B cell (primary cell): ENCODE measurements at regions not wholly inside any gene's neighbourhood (a gene's known extent, or its start where the extent isn't known, plus 50 kb on each side); places are given as distances from the start of the nearest gene placed in this dataset.

ENCODE experiments used
- CTCF ChIP-seq: fragments of 200-600 bp; IDR thresholded peaks from one replicate; pipeline ENCODE4 v1.8.0; 2022; ENCODE audit warnings: antibody characterized with exemption, mild to moderate bottlenecking
- EZH2 ChIP-seq: IDR thresholded peaks from 2 replicates; pipeline ENCODE4 v1.6.1; 2012; ENCODE audit warnings: borderline replicate concordance, low read depth, mild to moderate bottlenecking, moderate library complexity, low read length; ENCODE audit not compliant: insufficient read depth, poor library complexity, severe bottlenecking

GRCh38 chr15:95267481-95267880, 1036.1 kb downstream of the MCTP2 start:
- TF ChIP-seq CTCF (no peak), EZH2 (no peak)
